Tibial artery (tissue), 4 donors: ENCODE measurements at regions not wholly inside any gene's neighbourhood (a gene's known extent, or its start where the extent isn't known, plus 50 kb on each side); places are given as distances from the start of the nearest gene placed in this dataset.

Experiments
- DNase-seq, 2 donors: peaks; one replicate each; pipeline ENCODE4 v3.0.0-alpha.2; 2019
- H3K27ac ChIP-seq, 2 donors: fragments of 200-600 bp; sonication (generic) in 1 of 2; 1 replicate in 1 of 2; 2 replicates in 1 of 2; pipeline ENCODE4 v1.5.1; 2018 to 2019; ENCODE audit warnings: mild to moderate bottlenecking in 1 of 2
- H3K27me3 ChIP-seq, 2 donors: fragments of 200-600 bp; sonication (generic) in 1 of 2; one replicate each; pipeline versions ENCODE4 v1.5.1 to v1.6.0; 2016 to 2019
- H3K36me3 ChIP-seq, 3 donors: fragments of 200-600 bp; sonication (generic) in 2 of 3; one replicate each; pipeline ENCODE4 v1.5.1; 2016 to 2019; ENCODE audit warnings: mild to moderate bottlenecking in 2 of 3
- H3K4me1 ChIP-seq, 4 donors: fragments of 200-600 bp; sonication (generic) in 2 of 4; 1 replicate in 3 of 4; 2 replicates in 1 of 4; pipeline ENCODE4 v1.5.1; 2016 to 2019
- H3K4me3 ChIP-seq, 2 donors: fragments of 200-600 bp; sonication (generic) in 1 of 2; 1 replicate in 1 of 2; 2 replicates in 1 of 2; pipeline ENCODE4 v1.5.1; 2018 to 2019; ENCODE audit warnings: mild to moderate bottlenecking in 2 of 2
- H3K9me3 ChIP-seq, 3 donors: fragments of 200-600 bp; sonication (generic) in 1 of 3; one replicate each; pipeline ENCODE4 v1.5.1; 2016 to 2019
- CTCF ChIP-seq, 2 experiments: fragments of 200-600 bp in 1 of 2; fragments of 450-650 bp in 1 of 2; IDR thresholded peaks; one replicate each; pipeline ENCODE4 v1.5.1; 2017 to 2019; ENCODE audit warnings: antibody characterized with exemption in 2 of 2, mild to moderate bottlenecking in 1 of 2, moderate library complexity in 1 of 2
- intact Hi-C: fragments of 100-400 bp; cut with DNase I; formaldehyde crosslinking; loops from one replicate; pipeline ENCODE4 v1.15.0; 2023; ENCODE audit warnings: low total_unique reads

GRCh38 chr1:59223989-59224634, 72.8 kb upstream of the FGGY start:
- H3K4me1 ChIP-seq: peaks cover 0 to 31% (median 11%) of the 10 kb centered on the region in 4 donors
- no peak overlapping the region for H3K4me3 ChIP-seq
- no peaks in the 10 kb centered on the region for H3K36me3 ChIP-seq
- H3K27me3 ChIP-seq: no peaks in the 10 kb centered on the region
- intact Hi-C loops: no loop called here
- no peak for DNase-seq
- no peak for TF ChIP-seq CTCF (IDR thresholded peaks at IDR 0.05)
- H3K9me3 ChIP-seq: no peaks in the 10 kb centered on the region
- H3K27ac ChIP-seq: no peak overlapping the region

DNA sequence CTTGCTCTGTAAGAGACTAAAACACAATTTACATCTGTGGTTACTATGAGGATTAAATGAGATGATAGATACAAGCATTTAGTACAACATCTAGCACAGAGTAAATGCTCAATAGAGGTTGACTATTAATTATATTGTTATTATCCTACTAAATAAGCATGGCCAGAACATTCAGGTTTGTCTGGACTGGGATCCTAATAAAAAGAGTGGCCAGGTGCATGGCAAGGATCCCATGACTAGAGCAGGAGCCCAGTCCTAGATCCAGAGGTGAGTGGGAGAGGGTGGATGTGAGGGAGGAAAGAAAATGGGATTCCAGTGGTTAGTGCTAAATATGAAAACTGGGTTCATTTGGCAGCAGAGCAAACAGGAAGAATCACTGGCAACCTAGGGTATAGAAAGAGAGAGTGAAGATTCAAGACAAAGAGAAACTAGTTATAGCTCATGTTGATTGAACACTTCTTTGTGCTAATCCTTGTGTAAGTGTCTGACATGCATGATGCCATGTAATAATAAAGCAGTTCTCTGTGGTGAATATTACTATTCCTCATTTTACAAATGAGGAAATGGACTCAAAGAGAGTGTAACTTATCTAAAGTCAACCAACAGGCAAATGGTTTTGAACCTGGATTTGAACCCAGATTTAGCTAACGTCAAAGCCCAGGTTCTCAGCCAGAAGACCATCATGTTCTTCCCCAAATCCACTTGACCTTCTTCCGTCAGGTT, 71.1 kb upstream of the FGGY start:
- intact Hi-C loops: no loop called here
- no peak for TF ChIP-seq CTCF (IDR thresholded peaks at IDR 0.05)
- DNase-seq: no peak
- Histone ChIP-seq H3K27me3 (no peaks in the 10 kb centered on the region), H3K4me3 (no peak overlapping the region), H3K36me3 (no peaks in the 10 kb centered on the region), H3K9me3 (no peaks in the 10 kb centered on the region), H3K4me1 (peaks cover 0 to 42% (median 14%) of the 10 kb centered on the region in 4 donors), H3K27ac (no peak overlapping the region)

DNA sequence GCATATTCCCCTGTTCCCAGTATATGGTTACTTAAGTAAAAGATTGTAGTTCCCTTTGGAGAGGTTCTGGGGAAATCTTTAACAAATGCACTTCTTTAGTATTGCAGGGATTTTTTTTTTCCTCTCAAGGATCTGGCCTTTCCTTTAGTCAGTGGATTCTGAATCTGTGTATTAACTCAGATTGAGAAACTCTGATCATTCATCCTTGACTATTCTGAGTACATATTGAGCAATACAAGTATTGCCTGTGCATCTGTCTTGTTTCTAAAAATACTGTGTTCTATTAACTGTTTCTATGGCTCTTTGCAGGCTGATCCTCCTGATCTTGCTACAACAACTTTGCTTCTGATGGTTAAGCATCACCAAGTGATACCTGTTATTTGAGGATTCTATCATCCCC, 67.8 kb upstream of the FGGY start:
- no peak for TF ChIP-seq CTCF (IDR thresholded peaks at IDR 0.05)
- Histone ChIP-seq H3K27me3 (no peaks in the 10 kb centered on the region), H3K9me3 (no peaks in the 10 kb centered on the region), H3K27ac (peak overlapping the region; percentile 30 to 43), H3K4me3 (no peak overlapping the region), H3K4me1 (peaks cover 0 to 42% (median 9%) of the 10 kb centered on the region in 4 donors), H3K36me3 (no peaks in the 10 kb centered on the region)
- DNase-seq: no peak
- intact Hi-C loops: no loop called here

- Histone ChIP-seq H3K4me3 (no peak overlapping the region), H3K9me3 (no peaks in the 10 kb centered on the region), H3K4me1 (peaks cover 0 to 42% (median 9%) of the 10 kb centered on the region in 4 donors), H3K36me3 (no peaks in the 10 kb centered on the region), H3K27me3 (no peaks in the 10 kb centered on the region), H3K27ac (peak overlapping the region in 1 of 2 donors; percentile 9)
- no peak for TF ChIP-seq CTCF (IDR thresholded peaks at IDR 0.05)
- DNase-seq: no peak
- intact Hi-C loops: no loop called here
Observed at GRCh38 chr1:59230622-59231021, 66.3 kb upstream of the FGGY start.

DNA sequence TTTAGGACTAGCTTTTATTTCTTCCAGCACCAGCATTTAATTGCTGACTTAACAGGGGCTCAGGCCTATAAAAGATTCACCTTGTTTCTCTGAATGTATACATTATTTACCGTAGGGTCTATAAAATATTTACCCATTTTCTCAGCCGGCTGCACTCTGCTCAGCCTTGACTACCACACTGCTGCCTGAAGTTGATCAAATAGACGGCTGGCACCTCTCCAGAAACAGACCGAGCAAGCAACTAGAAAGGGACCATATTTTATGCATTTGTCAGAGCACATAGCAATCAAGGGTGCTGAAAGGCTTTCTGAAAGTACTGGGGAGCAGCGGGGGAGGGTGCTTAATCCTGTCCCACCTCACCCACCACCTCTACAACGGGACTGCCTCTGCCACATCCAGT, 64.7 kb upstream of the FGGY start:
- no peak overlapping the region for H3K4me3 ChIP-seq
- peaks cover 0 to 42% (median 9%) of the 10 kb centered on the region in 4 donors for H3K4me1 ChIP-seq
- H3K9me3 ChIP-seq: no peaks in the 10 kb centered on the region
- no peak for TF ChIP-seq CTCF (IDR thresholded peaks at IDR 0.05)
- DNase-seq: peak in 1 of 2 donors; percentile 31
- intact Hi-C loops: no loop called here
- no peaks in the 10 kb centered on the region for H3K27me3 ChIP-seq
- H3K36me3 ChIP-seq: no peaks in the 10 kb centered on the region
- no peak overlapping the region for H3K27ac ChIP-seq
